A673 (cell line): ENCODE measurements at regions not wholly inside any gene's neighbourhood (a gene's known extent, or its start where the extent isn't known, plus 50 kb on each side); places are given as distances from the start of the nearest gene placed in this dataset.

Experiments
- BruUV-seq: library from RNA; stranded (reverse); fragments of 400-500 nt; replicated peaks from 2 replicates; lab custom pipeline; 2021; lab: Mats Ljungman, UMichigan
- CTCF ChIA-PET: fragments of 300-600 bp; sonication (Branson Sonifier 250); formaldehyde crosslinking; loops from one replicate; lab custom pipeline; 2022; ENCODE audit warnings: antibody characterized with exemption; lab: Charles Lee
- POLR2A ChIA-PET: fragments of 300-600 bp; sonication (Branson Sonifier 250); formaldehyde crosslinking; loops from one replicate; lab custom pipeline; 2022; ENCODE audit warnings: antibody characterized with exemption; ENCODE audit not compliant: low non-redundant PET; lab: Charles Lee
- DNase-seq: peaks from one replicate; pipeline ENCODE4 v3.0.0-alpha.2; 2015; ENCODE audit warnings: low spot score
- H3K27ac ChIP-seq: fragments of 200-600 bp; sonication (generic); 2 replicates; pipeline ENCODE4 v1.5.1; 2016; ENCODE audit warnings: mixed run types, low read depth, mild to moderate bottlenecking, mixed read lengths, antibody characterized with exemption, low read length; ENCODE audit not compliant: poor library complexity, severe bottlenecking
- H3K27me3 ChIP-seq: fragments of 200-600 bp; sonication (generic); replicated peaks from 2 replicates; pipeline ENCODE4 v1.6.1; 2017; ENCODE audit warnings: mixed run types, low read depth, mild to moderate bottlenecking, mixed read lengths, antibody characterized with exemption, low read length; ENCODE audit not compliant: insufficient read depth, poor library complexity
- H3K36me3 ChIP-seq: fragments of 200-600 bp; sonication (generic); 2 replicates; pipeline ENCODE4 v1.6.1; 2016; ENCODE audit warnings: mixed run types, mild to moderate bottlenecking, mixed read lengths, antibody characterized with exemption, low read length; ENCODE audit not compliant: insufficient read depth, poor library complexity, severe bottlenecking
- H3K4me1 ChIP-seq: fragments of 200-600 bp; sonication (generic); 2 replicates; pipeline ENCODE4 v1.6.1; 2017; ENCODE audit warnings: mixed run types, mild to moderate bottlenecking, mixed read lengths, antibody characterized with exemption, low read length; ENCODE audit not compliant: insufficient read depth, poor library complexity, severe bottlenecking
- H3K4me3 ChIP-seq: fragments of 200-600 bp; sonication (generic); 2 replicates; pipeline ENCODE4 v1.5.1; 2016; ENCODE audit warnings: low read depth, mixed run types, mild to moderate bottlenecking, mixed read lengths, low read length; ENCODE audit not compliant: poor library complexity, severe bottlenecking
- H3K9me3 ChIP-seq: fragments of 200-600 bp; sonication (generic); 2 replicates; pipeline ENCODE4 v1.6.1; 2016; ENCODE audit warnings: mixed run types, low read depth, mild to moderate bottlenecking, mixed read lengths, antibody characterized with exemption, low read length; ENCODE audit not compliant: poor library complexity, severe bottlenecking
- EZH2 ChIP-seq: fragments of 200-600 bp; sonication (generic); IDR thresholded peaks from 2 replicates; pipeline ENCODE4 v1.6.1; 2017; ENCODE audit warnings: borderline replicate concordance, low read depth, mild to moderate bottlenecking, mixed read lengths, antibody characterized with exemption, low read length; ENCODE audit not compliant: poor library complexity, severe bottlenecking
- intact Hi-C: fragments of 100-400 bp; cut with micrococcal nuclease; formaldehyde crosslinking; loops from one replicate; pipeline ENCODE4 v1.10.0; 2022; ENCODE audit not compliant: unreplicated experiment
- TF ChIP-seq, protein P1 (sequence below): fragments of 300-800, 200-600 bp; sonication (generic); conservative IDR thresholded peaks from 2 replicates; pipeline ENCODE4 v1.5.1; 2017; ENCODE audit warnings: low read depth, mild to moderate bottlenecking, antibody characterized with exemption, low read length, moderate library complexity, mixed read lengths

DNA sequence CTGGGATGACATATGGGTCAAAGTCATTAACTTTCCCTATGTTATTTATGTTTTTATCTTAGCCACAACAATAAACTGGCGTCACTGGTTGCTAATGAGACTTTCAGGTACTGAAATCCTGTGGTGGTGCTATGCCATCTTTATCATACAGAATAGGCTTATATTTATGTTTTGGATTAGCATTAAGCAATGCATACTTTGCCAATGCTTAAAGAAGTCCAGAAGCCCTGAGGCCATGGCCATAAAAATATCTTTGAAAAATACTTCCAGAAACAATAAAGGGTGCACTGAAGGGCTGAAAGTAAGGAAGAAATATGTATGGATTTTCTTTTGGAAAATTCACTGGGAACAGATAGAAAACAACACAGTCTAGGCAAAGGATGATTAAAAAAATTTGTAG is 304.6 kb upstream of the SLC10A2 start:
- ChIA-PET CTCF (no interaction called here), POLR2A (no interaction called here)
- no peaks in the 10 kb centered on the region for H3K9me3 ChIP-seq
- BruUV-seq: no TSS peak
- TF ChIP-seq EZH2: no peak
- TF ChIP-seq, protein P1, sequence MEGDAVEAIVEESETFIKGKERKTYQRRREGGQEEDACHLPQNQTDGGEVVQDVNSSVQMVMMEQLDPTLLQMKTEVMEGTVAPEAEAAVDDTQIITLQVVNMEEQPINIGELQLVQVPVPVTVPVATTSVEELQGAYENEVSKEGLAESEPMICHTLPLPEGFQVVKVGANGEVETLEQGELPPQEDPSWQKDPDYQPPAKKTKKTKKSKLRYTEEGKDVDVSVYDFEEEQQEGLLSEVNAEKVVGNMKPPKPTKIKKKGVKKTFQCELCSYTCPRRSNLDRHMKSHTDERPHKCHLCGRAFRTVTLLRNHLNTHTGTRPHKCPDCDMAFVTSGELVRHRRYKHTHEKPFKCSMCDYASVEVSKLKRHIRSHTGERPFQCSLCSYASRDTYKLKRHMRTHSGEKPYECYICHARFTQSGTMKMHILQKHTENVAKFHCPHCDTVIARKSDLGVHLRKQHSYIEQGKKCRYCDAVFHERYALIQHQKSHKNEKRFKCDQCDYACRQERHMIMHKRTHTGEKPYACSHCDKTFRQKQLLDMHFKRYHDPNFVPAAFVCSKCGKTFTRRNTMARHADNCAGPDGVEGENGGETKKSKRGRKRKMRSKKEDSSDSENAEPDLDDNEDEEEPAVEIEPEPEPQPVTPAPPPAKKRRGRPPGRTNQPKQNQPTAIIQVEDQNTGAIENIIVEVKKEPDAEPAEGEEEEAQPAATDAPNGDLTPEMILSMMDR: no peak
- no peaks in the 10 kb centered on the region for H3K4me1 ChIP-seq
- intact Hi-C loops: no loop called here
- DNase-seq: no peak
- no peaks in the 10 kb centered on the region for H3K36me3 ChIP-seq
- no peak overlapping the region for H3K27ac ChIP-seq
- peaks cover 12% of the 10 kb centered on the region for H3K27me3 ChIP-seq
- H3K4me3 ChIP-seq: no peak overlapping the region

DNA sequence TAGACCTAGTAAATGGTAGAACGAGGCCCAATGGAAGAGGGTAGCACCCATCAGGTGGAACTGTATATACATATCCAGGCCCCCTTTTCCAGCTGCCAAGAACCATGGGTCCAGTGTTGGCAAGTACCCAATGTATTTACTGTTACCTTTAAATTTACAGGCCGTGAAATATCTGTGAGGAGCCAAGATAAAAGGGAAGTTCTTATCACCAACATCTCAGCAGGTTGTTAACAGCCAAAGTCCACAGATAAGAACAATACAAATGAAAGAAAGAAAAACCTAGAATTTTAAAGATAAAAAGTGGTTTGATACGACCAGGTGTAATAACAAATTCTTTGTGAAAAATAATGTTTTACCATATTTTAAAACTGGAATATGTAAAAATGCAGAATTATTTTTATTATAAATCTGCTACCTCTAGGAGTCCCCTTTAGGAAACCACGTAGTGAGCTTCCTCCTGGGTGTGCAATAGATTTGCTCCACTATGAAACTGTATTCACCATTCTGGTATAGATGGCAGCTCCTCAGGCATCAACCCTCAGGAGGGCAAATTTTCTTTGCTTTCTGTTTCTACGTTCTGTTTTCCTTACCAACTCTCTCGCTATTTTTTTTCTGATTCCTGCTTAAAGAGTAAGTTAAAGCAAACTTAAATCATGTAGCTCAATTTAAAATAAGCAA is 292.2 kb upstream of the SLC10A2 start:
- H3K4me1 ChIP-seq: no peaks in the 10 kb centered on the region
- H3K36me3 ChIP-seq: no peaks in the 10 kb centered on the region
- no peaks in the 10 kb centered on the region for H3K27me3 ChIP-seq
- H3K27ac ChIP-seq: no peak overlapping the region
- intact Hi-C loops: no loop called here
- H3K9me3 ChIP-seq: no peaks in the 10 kb centered on the region
- DNase-seq: no peak
- POLR2A ChIA-PET: no interaction called here
- H3K4me3 ChIP-seq: no peak overlapping the region
- TF ChIP-seq EZH2: no peak
- TF ChIP-seq, protein P1: no peak
- CTCF ChIA-PET: no interaction called here
- no TSS peak for BruUV-seq

GRCh38 chr13:103356226-103356864 is 290.1 kb upstream of the SLC10A2 start:
- no peak for DNase-seq
- Histone ChIP-seq H3K4me3 (no peak overlapping the region), H3K4me1 (no peaks in the 10 kb centered on the region), H3K27ac (no peak overlapping the region), H3K27me3 (no peaks in the 10 kb centered on the region), H3K9me3 (no peaks in the 10 kb centered on the region), H3K36me3 (no peaks in the 10 kb centered on the region)
- POLR2A ChIA-PET: no interaction called here
- intact Hi-C loops: no loop called here
- CTCF ChIA-PET: no interaction called here
- TF ChIP-seq, protein P1: no peak
- no peak for TF ChIP-seq EZH2
- no TSS peak for BruUV-seq
